ENCODE measurements at regions not wholly inside any gene's neighbourhood (a gene's known extent, or its start where the extent isn't known, plus 50 kb on each side); places are given as distances from the start of the nearest gene placed in this dataset.

DNA sequence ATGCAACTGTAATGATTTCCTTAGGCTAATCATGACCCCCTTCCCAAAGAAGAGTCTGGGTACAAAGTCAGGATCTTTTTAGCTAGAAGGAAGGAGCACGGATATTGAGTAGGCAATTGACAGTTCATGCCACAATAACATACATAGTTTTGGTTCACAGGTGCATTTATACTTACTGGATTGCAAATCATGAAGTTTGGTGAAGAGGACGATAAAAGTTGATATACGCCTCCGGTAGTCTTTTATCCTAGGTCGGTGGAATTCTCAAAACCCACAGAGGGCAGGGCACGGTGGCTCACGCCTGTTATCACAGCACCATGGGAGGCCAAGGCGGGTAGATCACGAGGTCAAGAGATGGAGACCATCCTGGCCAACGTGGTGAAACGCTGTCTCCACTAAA, 265.4 kb upstream of the PRMT6 start:
- no peak for TF ChIP-seq MYC (IDR thresholded peaks at IDR 0.05; ENCODE audit: low read depth, low read length)
- no peak for DNase-seq (ENCODE audit: low read depth)
- H3K4me3 ChIP-seq (ENCODE audit: low read depth, low read length), result no peak overlapping the region

DNA sequence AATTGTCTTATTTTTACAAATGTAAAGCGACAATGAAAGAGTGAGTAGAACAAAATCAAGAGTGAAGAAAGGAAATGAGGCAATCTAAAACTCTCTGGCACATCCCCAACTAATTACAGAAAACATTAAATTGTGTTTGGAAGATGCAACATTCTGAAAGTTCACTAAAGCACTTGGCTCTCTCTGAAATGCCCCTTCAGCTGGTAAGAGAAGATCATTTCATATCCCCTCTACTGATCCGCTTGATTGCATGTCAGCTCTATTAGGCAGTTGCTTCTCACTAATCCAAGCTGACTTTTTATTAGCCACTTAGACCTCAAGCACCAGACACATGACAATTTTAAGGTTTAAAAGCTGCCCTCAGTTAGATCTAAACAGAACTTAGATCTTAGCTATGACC, 262.8 kb upstream of the PRMT6 start:
- TF ChIP-seq MYC (IDR thresholded peaks at IDR 0.05; ENCODE audit: low read depth, low read length) (no peak), POLR2A (IDR thresholded peaks at IDR 0.05; ENCODE audit: extremely low read depth, insufficient read length) (no peak), CTCF (IDR thresholded peaks at IDR 0.05; ENCODE audit: low read depth, low read length) (no peak)
- TF ChIP-seq, protein P1, sequence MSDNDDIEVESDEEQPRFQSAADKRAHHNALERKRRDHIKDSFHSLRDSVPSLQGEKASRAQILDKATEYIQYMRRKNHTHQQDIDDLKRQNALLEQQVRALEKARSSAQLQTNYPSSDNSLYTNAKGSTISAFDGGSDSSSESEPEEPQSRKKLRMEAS (IDR thresholded peaks at IDR 0.05; ENCODE audit: low read depth, low read length), result no peak

DNA sequence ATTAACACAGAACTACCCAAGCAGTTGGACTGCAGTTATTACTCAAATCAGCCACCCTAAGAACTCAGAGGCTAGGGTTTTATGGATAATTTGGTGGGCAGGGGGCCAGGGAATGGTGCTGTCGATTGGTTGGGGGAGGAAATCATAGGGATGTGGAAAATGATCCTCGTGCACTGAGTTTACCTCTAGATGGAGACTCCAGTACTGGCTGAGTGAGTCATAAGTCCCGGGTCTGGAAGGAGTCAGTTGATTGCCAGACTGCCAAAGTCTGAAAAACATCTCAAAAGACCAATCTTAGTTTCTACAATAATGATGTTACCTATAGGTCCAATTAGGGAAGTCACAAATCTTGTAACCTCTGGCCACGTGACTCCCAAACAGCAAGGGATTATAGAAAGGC, 257.5 kb upstream of the PRMT6 start:
- no peak overlapping the region for H3K4me3 ChIP-seq (ENCODE audit: low read depth, low read length)
- TF ChIP-seq POLR2A (IDR thresholded peaks at IDR 0.05; ENCODE audit: extremely low read depth, insufficient read length) (no peak), CTCF (IDR thresholded peaks at IDR 0.05; ENCODE audit: low read depth, low read length) (no peak), MYC (IDR thresholded peaks at IDR 0.05; ENCODE audit: low read depth, low read length) (no peak)
- TF ChIP-seq, protein P1 (IDR thresholded peaks at IDR 0.05; ENCODE audit: low read depth, low read length), result no peak
- DNase-seq (ENCODE audit: low read depth), result no peak

More for the DNA sequence above, 262.8 kb upstream of the PRMT6 start:
- DNase-seq (ENCODE audit: low read depth), result no peak
- no peak overlapping the region for H3K4me3 ChIP-seq (ENCODE audit: low read depth, low read length)

DNA sequence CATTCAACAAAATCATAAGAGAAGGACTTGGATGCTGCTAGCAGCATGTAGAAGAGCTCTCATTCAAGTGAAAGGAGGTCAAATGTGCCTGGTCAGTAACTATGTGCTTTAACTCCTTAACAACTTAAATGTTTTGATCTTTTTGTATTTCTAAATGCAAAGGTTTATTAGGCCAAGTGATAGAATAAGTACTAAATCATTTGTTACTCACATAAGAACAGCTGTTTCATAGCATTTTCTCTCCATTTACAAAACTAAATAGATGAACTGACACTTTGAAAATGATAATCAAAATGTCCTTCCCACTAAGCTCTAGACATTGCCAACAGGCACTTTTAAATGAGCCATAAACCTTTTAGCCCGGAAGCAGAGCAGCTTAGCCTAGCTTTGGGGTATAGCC, 254.3 kb upstream of the PRMT6 start:
- no peak for DNase-seq (ENCODE audit: low read depth)
- H3K4me3 ChIP-seq (ENCODE audit: low read depth, low read length), result no peak overlapping the region
- TF ChIP-seq POLR2A (IDR thresholded peaks at IDR 0.05; ENCODE audit: extremely low read depth, insufficient read length) (no peak), CTCF (IDR thresholded peaks at IDR 0.05; ENCODE audit: low read depth, low read length) (no peak), MYC (IDR thresholded peaks at IDR 0.05; ENCODE audit: low read depth, low read length) (no peak)
- TF ChIP-seq, protein P1 (IDR thresholded peaks at IDR 0.05; ENCODE audit: low read depth, low read length), result no peak

DNA sequence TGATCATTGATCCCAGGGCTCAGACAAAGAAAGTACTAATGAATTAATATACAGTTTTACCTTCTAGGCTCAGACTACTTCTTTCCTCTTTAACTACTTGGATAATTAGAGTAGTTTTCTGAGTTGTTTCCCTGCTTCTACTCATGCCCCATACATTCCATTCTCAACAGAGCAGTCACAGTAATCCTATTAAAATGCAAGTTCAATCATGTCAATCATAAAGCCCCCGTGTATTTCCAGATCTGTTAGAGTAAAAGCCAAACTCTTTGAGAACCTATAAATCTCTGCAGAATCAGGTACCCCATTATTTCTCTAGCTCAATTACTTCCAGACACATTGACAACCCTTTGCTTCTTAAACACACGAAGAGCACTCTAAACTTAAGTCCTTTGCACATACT, 242.1 kb upstream of the PRMT6 start:
- TF ChIP-seq POLR2A (IDR thresholded peaks at IDR 0.05; ENCODE audit: extremely low read depth, insufficient read length) (no peak), MYC (IDR thresholded peaks at IDR 0.05; ENCODE audit: low read depth, low read length) (no peak), CTCF (IDR thresholded peaks at IDR 0.05; ENCODE audit: low read depth, low read length) (no peak)
- TF ChIP-seq, protein P1 (IDR thresholded peaks at IDR 0.05; ENCODE audit: low read depth, low read length), result no peak
- no peak overlapping the region for H3K4me3 ChIP-seq (ENCODE audit: low read depth, low read length)
- no peak for DNase-seq (ENCODE audit: low read depth)

DNA sequence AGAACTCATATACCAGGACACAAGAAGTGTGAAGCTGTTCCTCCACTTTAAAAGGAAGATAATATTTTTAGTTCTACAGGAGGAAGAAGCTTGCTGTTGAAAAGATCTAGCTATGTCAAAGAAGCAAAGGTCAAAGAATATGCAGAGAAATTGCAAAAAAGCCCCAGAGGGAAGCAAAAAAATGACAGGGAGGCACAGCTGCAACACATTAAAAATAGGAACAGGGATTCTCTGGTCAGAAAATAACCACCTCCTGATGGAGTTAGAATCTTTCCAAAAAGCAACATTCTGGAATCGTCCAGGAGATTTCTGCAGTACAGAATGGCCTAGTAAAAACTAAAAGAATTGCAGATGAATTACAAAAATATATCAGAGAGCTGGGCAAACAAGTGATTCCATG, 238.9 kb upstream of the PRMT6 start:
- H3K4me3 ChIP-seq (ENCODE audit: low read depth, low read length), result no peak overlapping the region
- no peak for DNase-seq (ENCODE audit: low read depth)
- TF ChIP-seq, protein P1 (IDR thresholded peaks at IDR 0.05; ENCODE audit: low read depth, low read length), result no peak
- TF ChIP-seq POLR2A (IDR thresholded peaks at IDR 0.05; ENCODE audit: extremely low read depth, insufficient read length) (no peak), CTCF (IDR thresholded peaks at IDR 0.05; ENCODE audit: low read depth, low read length) (no peak), MYC (IDR thresholded peaks at IDR 0.05; ENCODE audit: low read depth, low read length) (no peak)
